ENCODE measurements at regions not wholly inside any gene's neighbourhood (a gene's known extent, or its start where the extent isn't known, plus 50 kb on each side); places are given as distances from the start of the nearest gene placed in this dataset.

DNA sequence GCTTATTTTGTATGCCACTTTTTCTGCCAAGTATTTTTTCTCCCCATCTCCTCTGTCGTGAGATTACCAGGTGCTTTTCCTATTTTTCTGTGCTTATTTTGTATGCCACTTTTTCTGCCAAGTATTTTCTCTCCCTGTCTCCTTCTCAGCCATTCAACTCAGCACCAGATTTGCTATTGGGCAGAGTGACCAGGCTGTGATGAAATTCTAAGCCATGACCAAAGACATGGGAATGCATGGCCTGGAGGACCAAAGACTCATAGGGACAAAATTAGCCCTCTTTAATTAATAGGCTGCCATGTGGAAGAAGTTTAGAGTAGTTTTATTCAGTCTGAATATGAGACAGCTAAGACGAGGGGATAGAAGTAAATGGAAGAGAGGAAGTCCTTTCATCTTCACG, 257.4 kb downstream of the SQOR start:
- DNase-seq (ENCODE audit: low spot score) = no peak
- Histone ChIP-seq H3K4me1 (ENCODE audit: control insufficient read depth in 4 of 4, insufficient read depth in 4 of 4, low read length in 3 of 4) (no peaks in the 10 kb centered on the region), H3K4me3 (ENCODE audit: low read depth in 1 of 3, low read length in 3 of 3) (no peak overlapping the region), H3K36me3 (ENCODE audit: control insufficient read depth in 4 of 4, insufficient read depth in 3 of 4, low read depth in 1 of 4, low read length in 3 of 4) (no peaks in the 10 kb centered on the region), H3K9me3 (ENCODE audit: control insufficient read depth in 4 of 4, low read length in 3 of 4) (no peaks in the 10 kb centered on the region), H3K27ac (ENCODE audit: low read depth in 1 of 2, low read length in 2 of 2) (no peak overlapping the region), H3K27me3 (ENCODE audit: control insufficient read depth in 4 of 4, insufficient read depth in 4 of 4, low read length in 3 of 4) (peaks cover 0 to 1% (median 0%) of the 10 kb centered on the region in 4 donors), H3K9ac (ENCODE audit: low read depth in 1 of 2, low read length in 2 of 2) (no peak overlapping the region)
- TF ChIP-seq HNF4A (conservative IDR thresholded peaks at IDR 0.05) (no peak), EGR1 (IDR thresholded peaks at IDR 0.05; ENCODE audit: low read depth in 2 of 2) (no peak), FOXA1 (IDR thresholded peaks at IDR 0.05) (no peak), FOXA2 (IDR thresholded peaks at IDR 0.05) (no peak), YY1 (IDR thresholded peaks at IDR 0.05) (no peak), NR2F2 (IDR thresholded peaks at IDR 0.05) (no peak), RAD21 (IDR thresholded peaks at IDR 0.05) (no peak), MAX (IDR thresholded peaks at IDR 0.05) (no peak)
- TF ChIP-seq, protein P1, sequence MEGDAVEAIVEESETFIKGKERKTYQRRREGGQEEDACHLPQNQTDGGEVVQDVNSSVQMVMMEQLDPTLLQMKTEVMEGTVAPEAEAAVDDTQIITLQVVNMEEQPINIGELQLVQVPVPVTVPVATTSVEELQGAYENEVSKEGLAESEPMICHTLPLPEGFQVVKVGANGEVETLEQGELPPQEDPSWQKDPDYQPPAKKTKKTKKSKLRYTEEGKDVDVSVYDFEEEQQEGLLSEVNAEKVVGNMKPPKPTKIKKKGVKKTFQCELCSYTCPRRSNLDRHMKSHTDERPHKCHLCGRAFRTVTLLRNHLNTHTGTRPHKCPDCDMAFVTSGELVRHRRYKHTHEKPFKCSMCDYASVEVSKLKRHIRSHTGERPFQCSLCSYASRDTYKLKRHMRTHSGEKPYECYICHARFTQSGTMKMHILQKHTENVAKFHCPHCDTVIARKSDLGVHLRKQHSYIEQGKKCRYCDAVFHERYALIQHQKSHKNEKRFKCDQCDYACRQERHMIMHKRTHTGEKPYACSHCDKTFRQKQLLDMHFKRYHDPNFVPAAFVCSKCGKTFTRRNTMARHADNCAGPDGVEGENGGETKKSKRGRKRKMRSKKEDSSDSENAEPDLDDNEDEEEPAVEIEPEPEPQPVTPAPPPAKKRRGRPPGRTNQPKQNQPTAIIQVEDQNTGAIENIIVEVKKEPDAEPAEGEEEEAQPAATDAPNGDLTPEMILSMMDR (IDR thresholded peaks at IDR 0.05; ENCODE audit: low read depth, low read length, missing input control) = no peak
- 76% methylated on average over 3 of the region's 3 CpGs for WGBS

GRCh38 chr15:45903283-45903682, 268.5 kb downstream of the SQOR start:
- Histone ChIP-seq H3K9me3 (ENCODE audit: control insufficient read depth in 4 of 4, low read length in 3 of 4) (no peaks in the 10 kb centered on the region), H3K27ac (ENCODE audit: low read depth in 1 of 2, low read length in 2 of 2) (no peak overlapping the region), H3K4me1 (ENCODE audit: control insufficient read depth in 4 of 4, insufficient read depth in 4 of 4, low read length in 3 of 4) (no peaks in the 10 kb centered on the region), H3K27me3 (ENCODE audit: control insufficient read depth in 4 of 4, insufficient read depth in 4 of 4, low read length in 3 of 4) (peaks cover 0 to 5% (median 0%) of the 10 kb centered on the region in 4 donors), H3K4me3 (ENCODE audit: low read depth in 1 of 3, low read length in 3 of 3) (no peak overlapping the region), H3K36me3 (ENCODE audit: control insufficient read depth in 4 of 4, insufficient read depth in 3 of 4, low read depth in 1 of 4, low read length in 3 of 4) (no peaks in the 10 kb centered on the region), H3K9ac (ENCODE audit: low read depth in 1 of 2, low read length in 2 of 2) (no peak overlapping the region)
- DNase-seq (ENCODE audit: low spot score) = no peak
- no peak for TF ChIP-seq HNF4G (IDR thresholded peaks at IDR 0.05)
- no peak for TF ChIP-seq EGR1 (IDR thresholded peaks at IDR 0.05; ENCODE audit: low read depth in 2 of 2)
- TF ChIP-seq FOXA2 (IDR thresholded peaks at IDR 0.05) = no peak
- TF ChIP-seq GABPA (IDR thresholded peaks at IDR 0.05 in 1 of 2, conservative IDR thresholded peaks at IDR 0.05 in 1 of 2) = no peak
- TF ChIP-seq HNF4A (conservative IDR thresholded peaks at IDR 0.05) = no peak
- no peak for TF ChIP-seq MAX (IDR thresholded peaks at IDR 0.05)
- TF ChIP-seq, protein P2, sequence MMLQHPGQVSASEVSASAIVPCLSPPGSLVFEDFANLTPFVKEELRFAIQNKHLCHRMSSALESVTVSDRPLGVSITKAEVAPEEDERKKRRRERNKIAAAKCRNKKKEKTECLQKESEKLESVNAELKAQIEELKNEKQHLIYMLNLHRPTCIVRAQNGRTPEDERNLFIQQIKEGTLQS (IDR thresholded peaks at IDR 0.05) = no peak

DNA sequence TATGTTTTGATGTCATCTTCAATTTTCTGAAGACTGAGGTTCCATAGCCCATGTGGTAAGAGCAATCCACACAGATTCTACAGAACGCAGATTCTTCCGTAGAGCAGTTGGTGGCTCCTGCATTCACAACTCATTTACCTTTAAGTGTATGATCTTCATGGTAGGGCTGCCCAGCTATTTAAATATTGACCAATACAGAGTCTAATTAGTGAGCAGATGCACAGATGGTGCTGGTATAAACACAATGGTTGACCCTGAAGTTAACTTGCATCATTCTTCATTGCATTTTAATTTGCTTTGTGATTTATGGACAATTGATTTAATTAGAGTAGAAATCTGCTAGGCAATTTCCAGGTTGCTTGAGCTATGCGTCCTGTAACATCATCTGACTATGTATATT, 269.2 kb downstream of the SQOR start:
- 92% methylated on average over 3 of the region's 3 CpGs for WGBS
- DNase-seq (ENCODE audit: low spot score) = no peak
- peaks cover 0 to 3% (median 0%) of the 10 kb centered on the region in 4 donors for H3K27me3 ChIP-seq (ENCODE audit: control insufficient read depth in 4 of 4, insufficient read depth in 4 of 4, low read length in 3 of 4)

More for the DNA sequence above, 269.2 kb downstream of the SQOR start:
- TF ChIP-seq JUND (IDR thresholded peaks at IDR 0.05) (no peak), NR2F2 (IDR thresholded peaks at IDR 0.05) (no peak), SP1 (IDR thresholded peaks at IDR 0.05) (no peak)
- Histone ChIP-seq H3K9ac (ENCODE audit: low read depth in 1 of 2, low read length in 2 of 2) (no peak overlapping the region), H3K36me3 (ENCODE audit: control insufficient read depth in 4 of 4, insufficient read depth in 3 of 4, low read depth in 1 of 4, low read length in 3 of 4) (no peaks in the 10 kb centered on the region), H3K9me3 (ENCODE audit: control insufficient read depth in 4 of 4, low read length in 3 of 4) (no peaks in the 10 kb centered on the region), H3K4me1 (ENCODE audit: control insufficient read depth in 4 of 4, insufficient read depth in 4 of 4, low read length in 3 of 4) (no peaks in the 10 kb centered on the region), H3K27ac (ENCODE audit: low read depth in 1 of 2, low read length in 2 of 2) (no peak overlapping the region), H3K4me3 (ENCODE audit: low read depth in 1 of 3, low read length in 3 of 3) (no peak overlapping the region)
